ENCODE measurements at regions not wholly inside any gene's neighbourhood (a gene's known extent, or its start where the extent isn't known, plus 50 kb on each side); places are given as distances from the start of the nearest gene placed in this dataset.

DNA sequence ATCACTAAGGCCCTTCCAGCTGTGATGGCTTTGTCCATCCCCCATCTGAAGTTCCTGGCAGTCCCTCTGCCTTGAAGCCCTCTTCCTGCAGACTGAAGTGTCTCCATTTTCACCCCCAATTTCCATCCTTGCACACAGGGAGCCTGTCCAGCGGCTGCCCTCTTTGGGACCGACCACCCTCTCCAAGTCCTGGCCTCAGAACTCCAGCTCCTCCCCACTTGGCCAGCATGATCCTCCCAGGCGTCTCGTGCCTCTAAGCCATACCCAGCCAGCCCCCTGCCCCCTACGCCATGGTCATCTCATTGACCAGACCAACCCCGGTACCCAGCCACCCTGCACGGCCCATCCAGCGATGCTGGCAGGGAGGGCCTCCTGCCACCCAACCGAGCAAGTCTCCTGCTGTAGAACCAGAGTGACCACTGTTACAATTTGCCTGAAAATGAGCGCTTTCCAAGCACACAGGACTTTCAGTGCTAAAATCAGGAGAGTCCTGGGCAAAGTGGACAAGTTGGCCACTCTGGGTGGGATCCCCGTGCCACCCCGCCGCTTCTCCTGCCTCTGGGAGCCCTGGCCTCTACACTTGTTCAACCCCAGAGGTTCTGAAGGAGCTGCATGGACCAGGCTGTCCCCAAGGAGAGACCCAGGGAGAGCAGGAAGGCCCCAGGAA, 362.0 kb downstream of the SEC14L1 start:
- Histone ChIP-seq H3K27me3 (replicated peaks; ENCODE audit: control insufficient read depth, insufficient read depth, low read length, poor library complexity, severe bottlenecking) (no peaks in the 10 kb centered on the region), H3K9me3 (ENCODE audit: control insufficient read depth, low read length) (no peaks in the 10 kb centered on the region), H3K36me3 (ENCODE audit: control insufficient read depth, insufficient read depth, low read length) (peaks cover 32% of the 10 kb centered on the region), H3K27ac (ENCODE audit: insufficient read depth, low read length, poor library complexity, severe bottlenecking) (no peak overlapping the region), H3K4me1 (ENCODE audit: control insufficient read depth, insufficient read depth, low read length, poor library complexity, severe bottlenecking) (no peaks in the 10 kb centered on the region), H3K4me3 (ENCODE audit: insufficient read depth, low read depth, low read length, poor library complexity, severe bottlenecking) (no peak overlapping the region)
- DNase-seq: no peak

DNA sequence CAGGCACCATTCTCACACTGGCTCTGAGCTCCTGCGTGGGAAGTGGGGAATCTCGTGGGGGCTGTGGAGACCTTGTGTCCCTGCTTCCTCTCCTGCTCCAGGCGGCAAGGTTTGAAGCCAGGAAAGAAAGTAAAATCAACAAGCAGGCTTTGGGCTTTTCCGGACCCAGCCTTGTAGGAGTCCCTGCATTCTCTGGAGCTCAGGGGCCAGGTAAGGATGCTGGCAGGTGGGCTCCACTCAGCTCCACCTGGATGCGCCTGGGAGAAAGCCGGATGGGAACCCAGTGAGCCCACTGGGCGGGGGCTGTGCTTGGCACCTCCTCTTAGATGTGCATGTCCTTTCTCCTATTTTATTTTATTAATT, 362.5 kb downstream of the SEC14L1 start:
- H3K27me3 ChIP-seq (replicated peaks; ENCODE audit: control insufficient read depth, insufficient read depth, low read length, poor library complexity, severe bottlenecking): no peaks in the 10 kb centered on the region
- no peak overlapping the region for H3K27ac ChIP-seq (ENCODE audit: insufficient read depth, low read length, poor library complexity, severe bottlenecking)
- DNase-seq: no peak
- peaks cover 27% of the 10 kb centered on the region for H3K36me3 ChIP-seq (ENCODE audit: control insufficient read depth, insufficient read depth, low read length)
- H3K9me3 ChIP-seq (ENCODE audit: control insufficient read depth, low read length): no peaks in the 10 kb centered on the region
- no peaks in the 10 kb centered on the region for H3K4me1 ChIP-seq (ENCODE audit: control insufficient read depth, insufficient read depth, low read length, poor library complexity, severe bottlenecking)
- H3K4me3 ChIP-seq (ENCODE audit: insufficient read depth, low read depth, low read length, poor library complexity, severe bottlenecking): no peak overlapping the region

GRCh38 chr17:77503916-77504651, 363.3 kb downstream of the SEC14L1 start:
- H3K27me3 ChIP-seq (replicated peaks; ENCODE audit: control insufficient read depth, insufficient read depth, low read length, poor library complexity, severe bottlenecking): no peaks in the 10 kb centered on the region
- no peak overlapping the region for H3K27ac ChIP-seq (ENCODE audit: insufficient read depth, low read length, poor library complexity, severe bottlenecking)
- no peaks in the 10 kb centered on the region for H3K9me3 ChIP-seq (ENCODE audit: control insufficient read depth, low read length)
- peaks cover 19% of the 10 kb centered on the region for H3K36me3 ChIP-seq (ENCODE audit: control insufficient read depth, insufficient read depth, low read length)
- DNase-seq: no peak
- no peak overlapping the region for H3K4me3 ChIP-seq (ENCODE audit: insufficient read depth, low read depth, low read length, poor library complexity, severe bottlenecking)
- H3K4me1 ChIP-seq (ENCODE audit: control insufficient read depth, insufficient read depth, low read length, poor library complexity, severe bottlenecking): no peaks in the 10 kb centered on the region

GRCh38 chr17:77504652-77505155, 363.9 kb downstream of the SEC14L1 start:
- no peak overlapping the region for H3K27ac ChIP-seq (ENCODE audit: insufficient read depth, low read length, poor library complexity, severe bottlenecking)

DNA sequence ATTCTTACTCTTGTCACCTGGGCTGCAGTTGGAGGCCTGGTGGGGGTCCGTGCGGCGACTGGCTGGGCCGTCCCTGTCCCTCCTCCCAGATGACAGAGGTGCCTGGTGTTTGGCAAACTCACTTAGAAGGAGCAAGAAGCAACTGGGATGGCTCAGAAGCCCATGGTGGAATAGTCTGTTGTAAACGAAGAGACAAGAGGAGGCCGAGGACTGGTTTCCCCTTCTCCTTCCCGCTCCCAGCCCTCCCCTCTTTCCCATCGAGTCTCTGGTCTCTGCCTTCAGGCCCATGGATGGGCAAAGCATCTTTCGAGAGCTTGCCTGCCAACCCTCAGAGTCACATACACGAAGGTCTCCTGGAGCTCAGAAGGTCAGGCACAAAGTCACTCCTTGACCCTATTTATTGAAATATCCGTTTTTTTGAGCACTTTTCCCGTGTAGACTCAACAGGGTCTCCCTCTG, 364.4 kb downstream of the SEC14L1 start:
- H3K36me3 ChIP-seq (ENCODE audit: control insufficient read depth, insufficient read depth, low read length): peaks cover 9% of the 10 kb centered on the region
- H3K9me3 ChIP-seq (ENCODE audit: control insufficient read depth, low read length): no peaks in the 10 kb centered on the region

More at GRCh38 chr17:77504652-77505155, 363.9 kb downstream of the SEC14L1 start:
- no peaks in the 10 kb centered on the region for H3K4me1 ChIP-seq (ENCODE audit: control insufficient read depth, insufficient read depth, low read length, poor library complexity, severe bottlenecking)
- H3K9me3 ChIP-seq (ENCODE audit: control insufficient read depth, low read length): no peaks in the 10 kb centered on the region
- DNase-seq: no peak
- no peaks in the 10 kb centered on the region for H3K27me3 ChIP-seq (replicated peaks; ENCODE audit: control insufficient read depth, insufficient read depth, low read length, poor library complexity, severe bottlenecking)
- peaks cover 13% of the 10 kb centered on the region for H3K36me3 ChIP-seq (ENCODE audit: control insufficient read depth, insufficient read depth, low read length)
- no peak overlapping the region for H3K4me3 ChIP-seq (ENCODE audit: insufficient read depth, low read depth, low read length, poor library complexity, severe bottlenecking)

GRCh38 chr17:77506371-77506991, 365.7 kb downstream of the SEC14L1 start:
- Histone ChIP-seq H3K27ac (ENCODE audit: insufficient read depth, low read length, poor library complexity, severe bottlenecking) (no peak overlapping the region), H3K4me1 (ENCODE audit: control insufficient read depth, insufficient read depth, low read length, poor library complexity, severe bottlenecking) (no peaks in the 10 kb centered on the region), H3K4me3 (ENCODE audit: insufficient read depth, low read depth, low read length, poor library complexity, severe bottlenecking) (no peak overlapping the region), H3K9me3 (ENCODE audit: control insufficient read depth, low read length) (no peaks in the 10 kb centered on the region), H3K27me3 (replicated peaks; ENCODE audit: control insufficient read depth, insufficient read depth, low read length, poor library complexity, severe bottlenecking) (no peaks in the 10 kb centered on the region), H3K36me3 (ENCODE audit: control insufficient read depth, insufficient read depth, low read length) (peaks cover 1% of the 10 kb centered on the region)
- no peak for DNase-seq

More for the DNA sequence above, 364.4 kb downstream of the SEC14L1 start:
- H3K27ac ChIP-seq (ENCODE audit: insufficient read depth, low read length, poor library complexity, severe bottlenecking): no peak overlapping the region
- H3K27me3 ChIP-seq (replicated peaks; ENCODE audit: control insufficient read depth, insufficient read depth, low read length, poor library complexity, severe bottlenecking): no peaks in the 10 kb centered on the region
- no peak for DNase-seq
- H3K4me3 ChIP-seq (ENCODE audit: insufficient read depth, low read depth, low read length, poor library complexity, severe bottlenecking): no peak overlapping the region
- no peaks in the 10 kb centered on the region for H3K4me1 ChIP-seq (ENCODE audit: control insufficient read depth, insufficient read depth, low read length, poor library complexity, severe bottlenecking)

- H3K4me3 ChIP-seq (ENCODE audit: insufficient read depth, low read depth, low read length, poor library complexity, severe bottlenecking): no peak overlapping the region
- H3K27me3 ChIP-seq (replicated peaks; ENCODE audit: control insufficient read depth, insufficient read depth, low read length, poor library complexity, severe bottlenecking): no peaks in the 10 kb centered on the region
- no peaks in the 10 kb centered on the region for H3K4me1 ChIP-seq (ENCODE audit: control insufficient read depth, insufficient read depth, low read length, poor library complexity, severe bottlenecking)
- H3K9me3 ChIP-seq (ENCODE audit: control insufficient read depth, low read length): no peaks in the 10 kb centered on the region
- H3K27ac ChIP-seq (ENCODE audit: insufficient read depth, low read length, poor library complexity, severe bottlenecking): no peak overlapping the region
- DNase-seq: no peak
- H3K36me3 ChIP-seq (ENCODE audit: control insufficient read depth, insufficient read depth, low read length): no peaks in the 10 kb centered on the region
Observed at GRCh38 chr17:77507111-77507885, 366.5 kb downstream of the SEC14L1 start.

- no peak for DNase-seq
- H3K27me3 ChIP-seq (replicated peaks; ENCODE audit: control insufficient read depth, insufficient read depth, low read length, poor library complexity, severe bottlenecking): no peaks in the 10 kb centered on the region
- no peak overlapping the region for H3K27ac ChIP-seq (ENCODE audit: insufficient read depth, low read length, poor library complexity, severe bottlenecking)
- H3K36me3 ChIP-seq (ENCODE audit: control insufficient read depth, insufficient read depth, low read length): no peaks in the 10 kb centered on the region
- no peak overlapping the region for H3K4me3 ChIP-seq (ENCODE audit: insufficient read depth, low read depth, low read length, poor library complexity, severe bottlenecking)
- no peaks in the 10 kb centered on the region for H3K9me3 ChIP-seq (ENCODE audit: control insufficient read depth, low read length)
- H3K4me1 ChIP-seq (ENCODE audit: control insufficient read depth, insufficient read depth, low read length, poor library complexity, severe bottlenecking): no peaks in the 10 kb centered on the region
Observed at GRCh38 chr17:77508047-77508715, 367.4 kb downstream of the SEC14L1 start.

- Histone ChIP-seq H3K36me3 (ENCODE audit: control insufficient read depth, insufficient read depth, low read length) (no peaks in the 10 kb centered on the region), H3K4me1 (ENCODE audit: control insufficient read depth, insufficient read depth, low read length, poor library complexity, severe bottlenecking) (no peaks in the 10 kb centered on the region), H3K4me3 (ENCODE audit: insufficient read depth, low read depth, low read length, poor library complexity, severe bottlenecking) (no peak overlapping the region), H3K9me3 (ENCODE audit: control insufficient read depth, low read length) (no peaks in the 10 kb centered on the region), H3K27me3 (replicated peaks; ENCODE audit: control insufficient read depth, insufficient read depth, low read length, poor library complexity, severe bottlenecking) (no peaks in the 10 kb centered on the region), H3K27ac (ENCODE audit: insufficient read depth, low read length, poor library complexity, severe bottlenecking) (no peak overlapping the region)
- no peak for DNase-seq
Observed at GRCh38 chr17:77509089-77509488, 368.3 kb downstream of the SEC14L1 start.

Measured in effector memory CD4-positive, alpha-beta T cell (primary cell).